GM12873 (cell line): ENCODE measurements at regions not wholly inside any gene's neighbourhood (a gene's known extent, or its start where the extent isn't known, plus 50 kb on each side); places are given as distances from the start of the nearest gene placed in this dataset.

Experiments used
- CTCF ChIP-seq: IDR thresholded peaks from 2 replicates; pipeline ENCODE4 v1.5.1; 2012; ENCODE audit warnings: low read depth, mild to moderate bottlenecking, moderate library complexity, low read length, control low read depth; ENCODE audit not compliant: insufficient read depth; ENCODE audit errors: missing control alignments

DNA sequence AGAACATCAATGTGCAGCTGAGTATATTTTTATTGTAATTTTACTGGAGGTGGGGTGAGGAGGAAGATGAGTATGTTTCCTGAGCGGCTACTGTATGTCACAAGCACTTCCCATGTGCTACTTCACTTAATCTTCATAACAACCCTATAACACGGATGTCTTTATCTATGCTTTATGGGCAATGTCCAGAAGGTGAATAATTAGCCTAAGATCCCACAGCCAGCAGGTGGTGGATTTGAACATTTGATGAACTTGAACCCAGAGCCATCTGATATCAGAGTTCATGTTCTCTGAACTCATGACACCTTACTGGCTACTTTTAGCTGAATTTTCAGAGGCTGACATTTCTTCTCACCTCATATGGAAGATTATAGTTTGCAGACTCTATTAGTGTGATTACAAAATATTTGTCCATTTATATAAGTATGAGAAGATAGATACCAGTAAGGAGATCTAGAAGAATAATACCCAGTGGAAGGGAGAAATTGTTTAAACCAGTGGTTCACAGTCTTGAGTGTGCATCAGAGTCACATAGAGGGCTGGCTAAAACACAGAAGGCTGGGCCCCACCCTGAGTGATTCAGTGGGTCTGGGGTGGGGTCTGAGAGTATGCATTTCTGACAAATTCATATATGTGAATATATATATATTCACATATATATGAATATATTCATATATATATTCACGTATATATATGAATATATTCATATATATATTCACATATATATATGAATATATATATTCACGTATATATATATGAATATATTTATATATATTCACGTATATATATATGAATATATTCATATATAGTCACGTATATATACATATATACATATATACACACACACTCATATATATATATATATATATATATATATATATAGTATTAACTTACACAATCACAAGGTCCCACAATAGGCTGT, 164.4 kb upstream of the NR3C1 start:
- TF ChIP-seq CTCF = no peak

GRCh38 chr5:143566139-143566538, 162.7 kb upstream of the NR3C1 start:
- TF ChIP-seq CTCF = no peak

- no peak for TF ChIP-seq CTCF
Measured at GRCh38 chr5:143564417-143564816, 160.9 kb upstream of the NR3C1 start.

DNA sequence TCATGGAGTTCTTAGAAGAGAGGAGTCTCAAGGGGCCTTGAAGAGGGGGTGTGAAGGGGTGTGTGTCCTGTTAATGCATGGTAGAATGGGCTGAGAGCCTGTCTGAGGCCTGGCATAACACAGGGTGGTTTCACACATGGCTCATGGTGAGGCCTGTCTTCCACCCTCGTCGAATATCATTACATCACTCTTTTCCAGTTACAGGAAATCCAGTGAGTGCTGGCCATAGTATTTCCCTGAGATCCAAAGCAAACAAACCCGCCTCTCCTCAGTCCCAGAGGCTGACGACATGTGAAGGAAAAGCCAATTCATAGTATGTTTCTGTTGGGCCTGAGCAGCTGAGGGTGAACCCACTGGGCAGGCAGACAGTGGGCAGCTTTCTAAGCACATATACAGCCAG, 159.4 kb upstream of the NR3C1 start:
- no peak for TF ChIP-seq CTCF

- TF ChIP-seq CTCF = no peak
Measured at GRCh38 chr5:143561219-143561618, 157.7 kb upstream of the NR3C1 start.

DNA sequence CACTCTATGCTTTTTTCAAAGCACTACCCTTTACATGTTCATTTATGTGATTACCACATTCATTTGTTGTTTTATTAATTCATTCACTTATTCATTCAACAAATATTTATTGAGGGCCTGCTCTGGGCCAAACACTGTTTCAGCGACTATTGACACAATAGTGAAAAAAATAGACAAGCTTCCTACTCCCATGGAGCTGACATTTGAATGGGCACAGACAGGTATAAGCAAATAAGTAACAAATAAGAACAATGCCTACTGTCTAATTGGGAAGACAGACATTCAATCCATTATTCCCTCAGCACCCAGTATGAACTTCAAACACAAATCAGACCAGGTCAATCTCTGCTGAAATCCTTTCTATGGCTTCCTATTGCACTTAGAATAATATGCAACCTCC, 156.9 kb upstream of the NR3C1 start:
- no peak for TF ChIP-seq CTCF

DNA sequence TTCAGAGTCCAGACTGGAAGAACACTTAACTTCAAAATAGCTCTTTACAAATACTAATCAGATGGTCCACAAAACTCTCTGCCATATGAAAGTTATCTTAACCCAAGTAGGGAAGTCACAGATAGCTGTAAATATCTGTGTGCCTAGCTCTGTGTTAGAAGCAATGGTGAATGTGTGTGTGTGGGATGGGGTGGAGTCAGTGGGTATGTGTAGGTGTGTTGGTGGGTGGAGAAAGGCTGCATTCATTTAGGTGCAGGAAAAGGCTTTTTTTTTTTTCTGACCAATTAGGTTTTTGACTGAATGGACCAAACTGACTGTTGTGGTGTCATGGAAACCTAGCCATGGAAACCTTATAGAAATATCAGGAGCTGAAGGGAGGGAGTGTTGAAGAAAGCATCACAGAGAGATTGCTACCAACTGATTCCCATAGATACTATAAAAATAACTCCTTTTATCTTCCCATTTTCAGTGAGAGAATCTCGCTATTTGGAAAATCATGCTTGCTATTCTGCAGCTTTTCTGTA, 156.2 kb upstream of the NR3C1 start:
- TF ChIP-seq CTCF = no peak
